KOPT-K1 (cell line): ENCODE measurements at regions not wholly inside any gene's neighbourhood (a gene's known extent, or its start where the extent isn't known, plus 50 kb on each side); places are given as distances from the start of the nearest gene placed in this dataset.
"Not testable (repeated sequence)": the region's sequence is repeated elsewhere in the genome, so short reads cannot be mapped to it uniquely, and the experiment has no call there.

Experiments
- H3K27ac ChIP-seq: fragments of 200-600 bp; sonication (generic); 2 replicates; pipeline ENCODE4 v1.5.1; 2016; ENCODE audit warnings: antibody characterized with exemption, mild to moderate bottlenecking, low read depth, low read length; ENCODE audit not compliant: poor library complexity, severe bottlenecking
- H3K36me3 ChIP-seq: fragments of 200-600 bp; sonication (generic); 2 replicates; pipeline ENCODE4 v1.5.1; 2017; ENCODE audit warnings: antibody characterized with exemption, mild to moderate bottlenecking, low read length, moderate library complexity; ENCODE audit not compliant: insufficient read depth
- H3K9me3 ChIP-seq: fragments of 200-600 bp; sonication (generic); 2 replicates; pipeline ENCODE4 v1.5.1; 2017; ENCODE audit warnings: antibody characterized with exemption, low read length, mild to moderate bottlenecking; ENCODE audit not compliant: insufficient read depth, poor library complexity, severe bottlenecking

DNA sequence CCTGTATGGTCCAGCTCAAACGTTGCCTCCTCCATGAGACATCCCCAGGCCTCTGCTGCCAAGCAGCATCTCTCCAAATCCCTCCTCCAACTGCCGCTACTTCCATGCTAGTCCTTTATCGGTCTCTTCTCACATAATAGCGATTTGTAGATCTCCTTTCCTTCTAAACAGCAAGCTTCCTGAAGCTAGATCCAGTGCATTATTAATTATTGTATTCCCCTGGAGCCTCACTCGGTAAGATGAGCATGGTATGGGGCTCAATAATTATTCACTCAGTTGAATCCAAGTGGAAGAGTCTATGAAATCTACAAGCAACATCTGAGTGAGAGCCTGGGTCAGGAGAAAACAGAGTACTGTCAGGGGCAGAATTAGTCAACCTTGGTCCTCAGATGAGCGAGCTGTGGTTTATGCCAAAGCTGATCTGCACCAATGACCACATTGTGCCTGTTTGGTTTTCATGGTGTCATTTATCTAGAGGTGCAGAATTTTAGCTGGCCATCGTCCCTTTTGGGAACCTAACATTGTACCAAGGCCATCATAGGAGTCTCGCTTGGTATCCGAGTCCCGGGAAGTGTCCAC lies 93.8 kb upstream of the UBE2E1 start:
- no peak overlapping the region for H3K27ac ChIP-seq

DNA sequence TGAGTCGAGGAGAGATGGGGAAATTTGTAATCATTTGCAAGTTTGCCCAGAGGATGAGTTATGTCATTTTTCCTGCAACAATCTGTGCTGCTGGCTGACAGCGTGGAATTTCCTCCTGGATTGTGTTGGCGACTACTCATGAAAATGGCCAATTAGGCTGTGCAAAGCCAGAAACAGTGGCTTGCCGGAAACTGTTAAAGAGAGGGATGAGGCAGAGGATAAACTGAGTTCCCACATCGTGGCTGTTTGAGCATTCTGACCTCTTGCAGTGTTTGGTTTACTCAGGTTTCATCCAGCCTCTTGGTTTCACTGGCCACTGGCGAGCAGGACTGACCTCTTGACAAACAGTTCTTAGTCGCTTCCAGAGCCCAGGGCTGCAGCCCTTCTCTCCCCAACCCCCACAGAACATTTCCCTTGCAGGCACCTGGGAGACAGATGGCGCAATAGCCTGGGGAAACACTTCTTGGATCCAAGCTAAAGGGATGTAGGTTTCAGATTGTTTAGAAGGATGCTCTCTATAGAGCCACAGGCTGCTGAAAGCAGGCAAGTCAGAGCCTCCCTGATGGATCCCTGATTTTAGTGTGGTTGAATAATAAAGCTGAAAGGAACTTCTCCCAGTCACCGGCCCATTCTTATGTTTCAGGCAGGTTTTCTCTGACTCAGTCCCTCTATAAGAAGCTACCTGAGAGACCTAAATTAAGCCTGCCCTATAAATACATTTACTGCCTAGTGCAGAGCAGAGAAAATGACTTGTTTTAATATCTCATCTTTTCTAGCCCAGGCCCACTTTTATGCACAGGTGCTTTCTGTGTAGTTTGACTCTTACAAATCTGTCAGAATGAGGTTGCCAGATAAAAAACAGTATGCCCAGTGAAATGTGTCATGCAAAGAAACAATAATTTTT lies 92.8 kb upstream of the UBE2E1 start:
- H3K27ac ChIP-seq = no peak overlapping the region
- peaks cover 15% of the 10 kb centered on the region for H3K9me3 ChIP-seq
- H3K36me3 ChIP-seq = no peaks in the 10 kb centered on the region

More for the DNA sequence above, 93.8 kb upstream of the UBE2E1 start:
- Histone ChIP-seq H3K9me3 (peaks cover 15% of the 10 kb centered on the region), H3K36me3 (no peaks in the 10 kb centered on the region)

- no peaks in the 10 kb centered on the region for H3K36me3 ChIP-seq
- H3K27ac ChIP-seq = no peak overlapping the region
- H3K9me3 ChIP-seq = peaks cover 15% of the 10 kb centered on the region
Measured at GRCh38 chr3:23713641-23714040, 92.1 kb upstream of the UBE2E1 start.

GRCh38 chr3:23720059-23720458 lies 85.7 kb upstream of the UBE2E1 start:
- no peak overlapping the region for H3K27ac ChIP-seq
- peaks cover 14% of the 10 kb centered on the region for H3K9me3 ChIP-seq
- H3K36me3 ChIP-seq = no peaks in the 10 kb centered on the region

DNA sequence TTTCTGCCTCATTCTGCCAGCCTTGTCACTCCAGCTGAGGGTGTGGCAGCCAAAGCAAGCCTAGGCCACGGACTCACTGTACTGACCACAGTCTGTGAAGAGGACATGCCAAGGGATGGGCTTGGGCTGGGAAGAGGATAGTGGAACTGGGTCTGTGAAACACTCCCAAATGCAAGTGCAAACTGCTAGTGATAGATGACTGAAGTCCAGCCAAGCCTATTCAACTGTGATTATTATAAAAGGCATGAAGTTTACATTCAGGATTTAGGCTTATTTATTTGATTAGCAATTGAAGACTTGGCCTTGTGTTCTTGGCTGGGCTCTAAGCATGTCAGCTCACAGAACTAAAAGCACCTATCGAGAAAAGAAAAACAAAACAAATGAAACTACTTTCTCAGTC lies 84.9 kb upstream of the UBE2E1 start:
- Histone ChIP-seq H3K9me3 (peaks cover 6% of the 10 kb centered on the region), H3K27ac (no peak overlapping the region), H3K36me3 (no peaks in the 10 kb centered on the region)

DNA sequence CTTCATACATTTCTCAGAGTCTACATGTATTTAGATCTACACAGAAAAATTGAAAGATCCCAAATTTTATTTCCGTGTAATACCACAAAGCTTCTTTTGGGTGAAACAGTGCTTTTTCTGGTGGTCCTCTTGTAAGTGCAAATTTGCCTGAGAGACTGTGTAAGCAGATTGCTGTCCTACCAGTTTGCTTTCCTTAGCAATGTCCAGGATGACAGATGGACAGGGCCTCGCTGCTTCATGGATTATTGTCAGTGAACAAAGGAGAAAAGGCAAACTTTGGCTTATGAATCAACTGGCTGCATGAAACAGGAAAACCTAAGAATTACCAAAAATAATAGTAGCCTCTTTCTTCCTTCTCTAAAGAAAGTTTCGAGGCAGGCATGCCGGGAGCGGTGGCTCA lies 82.6 kb upstream of the UBE2E1 start:
- Histone ChIP-seq H3K36me3 (no peaks in the 10 kb centered on the region), H3K9me3 (no peaks in the 10 kb centered on the region), H3K27ac (no peak overlapping the region)

GRCh38 chr3:23723930-23724329 lies 81.8 kb upstream of the UBE2E1 start:
- Histone ChIP-seq H3K27ac (no peak overlapping the region), H3K36me3 (no peaks in the 10 kb centered on the region), H3K9me3 (no peaks in the 10 kb centered on the region)

- no peak overlapping the region for H3K27ac ChIP-seq
Measured at GRCh38 chr3:23726811-23727548, 78.8 kb upstream of the UBE2E1 start.

GRCh38 chr3:23728601-23729117 lies 77.1 kb upstream of the UBE2E1 start:
- Histone ChIP-seq H3K36me3 (no peaks in the 10 kb centered on the region), H3K27ac (no peak overlapping the region), H3K9me3 (no peaks in the 10 kb centered on the region)

More at GRCh38 chr3:23726811-23727548, 78.8 kb upstream of the UBE2E1 start:
- H3K9me3 ChIP-seq = no peaks in the 10 kb centered on the region
- H3K36me3 ChIP-seq = no peaks in the 10 kb centered on the region

DNA sequence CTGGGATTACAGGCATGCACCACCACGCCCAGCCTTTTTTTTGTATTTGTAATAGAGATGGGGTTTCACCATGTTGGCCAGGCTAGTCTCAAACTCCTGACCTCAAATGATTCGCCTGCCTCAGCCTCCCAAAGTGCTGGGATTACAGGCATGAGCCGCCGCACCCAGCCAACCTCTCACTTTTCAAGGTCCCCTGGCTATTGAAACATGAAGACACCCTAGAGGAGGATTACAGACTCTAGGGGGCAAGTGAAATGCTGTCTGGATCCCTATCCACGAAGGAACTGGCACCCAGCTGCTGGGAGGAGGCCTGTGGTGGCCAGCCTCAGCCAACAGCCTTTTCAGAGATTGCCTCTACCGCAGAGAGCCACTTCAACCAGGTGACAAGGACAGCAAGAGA lies 76.4 kb upstream of the UBE2E1 start:
- H3K9me3 ChIP-seq, H3K27ac ChIP-seq, H3K36me3 ChIP-seq: not testable (repeated sequence)

- Histone ChIP-seq H3K36me3 (no peaks in the 10 kb centered on the region), H3K9me3 (no peaks in the 10 kb centered on the region), H3K27ac (no peak overlapping the region)
Measured at GRCh38 chr3:23734481-23734880, 71.3 kb upstream of the UBE2E1 start.

GRCh38 chr3:23735062-23735461 lies 70.7 kb upstream of the UBE2E1 start:
- no peaks in the 10 kb centered on the region for H3K9me3 ChIP-seq
- H3K27ac ChIP-seq = no peak overlapping the region
- no peaks in the 10 kb centered on the region for H3K36me3 ChIP-seq

GRCh38 chr3:23735535-23736326 lies 70.0 kb upstream of the UBE2E1 start:
- H3K9me3 ChIP-seq = no peaks in the 10 kb centered on the region
- H3K36me3 ChIP-seq = no peaks in the 10 kb centered on the region
- no peak overlapping the region for H3K27ac ChIP-seq

DNA sequence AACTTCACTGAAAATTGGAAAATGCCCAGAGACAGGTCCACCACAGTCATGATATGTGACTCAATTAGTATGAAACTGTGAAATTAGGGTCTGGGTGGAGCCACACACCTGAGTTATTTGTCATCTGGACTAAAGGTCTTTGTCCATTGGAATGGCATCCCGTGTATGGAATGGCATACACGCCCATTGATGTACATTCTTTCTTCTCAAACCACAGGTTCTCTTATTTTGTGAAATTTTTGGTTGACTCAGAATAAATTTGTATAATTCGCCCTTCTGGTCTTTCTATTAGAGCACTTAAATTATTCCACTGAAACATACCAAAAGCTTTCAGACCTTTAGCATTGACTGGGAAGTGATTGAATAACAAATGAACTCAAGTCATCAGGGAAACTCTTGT lies 66.8 kb upstream of the UBE2E1 start:
- Histone ChIP-seq H3K36me3 (no peaks in the 10 kb centered on the region), H3K27ac (no peak overlapping the region)

More for the DNA sequence above, 66.8 kb upstream of the UBE2E1 start:
- H3K9me3 ChIP-seq = no peaks in the 10 kb centered on the region
